Adrenal gland (tissue), 9 donors: ENCODE measurements at regions not wholly inside any gene's neighbourhood (a gene's known extent, or its start where the extent isn't known, plus 50 kb on each side); places are given as distances from the start of the nearest gene placed in this dataset.
"Not testable (repeated sequence)": the region's sequence is repeated elsewhere in the genome, so short reads cannot be mapped to it uniquely, and the experiment has no call there.

ENCODE experiments used
- DNase-seq, 7 donors: peaks; one replicate each; pipeline ENCODE4 v3.0.0-alpha.2; 2019 to 2020
- H3K27ac ChIP-seq, 5 donors: fragments of 200-600 bp; sonication (generic) in 4 of 5; 1 replicate in 3 of 5; 2 replicates in 2 of 5; pipeline versions ENCODE4 v1.5.1 to v1.8.0; 2016 to 2020; ENCODE audit warnings: mild to moderate bottlenecking in 1 of 5
- H3K27me3 ChIP-seq: fragments of 200-600 bp; 2 replicates; pipeline ENCODE4 v1.8.0; 2021
- H3K36me3 ChIP-seq, 2 donors: fragments of 200-600 bp; replicated peaks in 1 of 2; 1 replicate in 1 of 2; 2 replicates in 1 of 2; pipeline versions ENCODE4 v1.5.1 to v1.8.0; 2018 to 2022
- H3K4me1 ChIP-seq, 2 donors: fragments of 200-600 bp; replicated peaks in 1 of 2; 1 replicate in 1 of 2; 2 replicates in 1 of 2; pipeline versions ENCODE4 v1.5.1 to v1.8.0; 2018 to 2021
- H3K4me3 ChIP-seq, 4 donors: fragments of 200-600 bp; sonication (generic) in 3 of 4; one replicate each; pipeline ENCODE4 v1.5.1; 2016 to 2018
- H3K9me3 ChIP-seq, 3 donors: fragments of 200-600 bp; sonication (generic) in 1 of 3; replicated peaks in 1 of 3; 1 replicate in 2 of 3; 2 replicates in 1 of 3; pipeline versions ENCODE4 v1.5.1 to v1.8.0; 2016 to 2021
- POLR2A ChIP-seq, 2 donors: fragments of 450-650 bp; IDR thresholded peaks; one replicate each; pipeline ENCODE4 v1.6.1; 2017; ENCODE audit warnings: antibody characterized with exemption in 2 of 2, mild to moderate bottlenecking in 2 of 2, moderate library complexity in 1 of 2
- WGBS, 4 donors: extraction: QIAGEN DNeasy Blood & Tissue Kit in 2 of 4; methylation state at CpG; one replicate each; pipeline versions ENCODE4 v1.1.5 to v1.1.7; 2013 to 2017; 5-methylcytosine and 5-hydroxymethylcytosine counted together
- intact Hi-C, 2 donors: fragments of 100-400 bp; cut with DNase I; formaldehyde crosslinking; loops; one replicate each; pipeline versions ENCODE4 v1.14.1 to v1.15.0; 2022 to 2023
- TF ChIP-seq, protein P1 (sequence below), 6 experiments: fragments of 450-650 bp in 4 of 6; fragments of 200-600 bp in 2 of 6; sonication (generic) in 1 of 6; IDR thresholded peaks; 1 replicate in 5 of 6; 2 replicates in 1 of 6; pipeline versions ENCODE4 v1.5.1 to v1.8.0; 2016 to 2021; ENCODE audit warnings: antibody characterized with exemption in 6 of 6, mild to moderate bottlenecking in 2 of 6, moderate library complexity in 1 of 6
- donor health status: healthy with polysubstance abuse.
- donor health status: Bipolar disorder and iron deficiency.
- donor health status: DM: yes; HTN: yes; CAD: no.
- donor health status: DM: no; HTN: no; CAD: no.
- donor health status: DM: no; HTN: no; CAD: no.

DNA sequence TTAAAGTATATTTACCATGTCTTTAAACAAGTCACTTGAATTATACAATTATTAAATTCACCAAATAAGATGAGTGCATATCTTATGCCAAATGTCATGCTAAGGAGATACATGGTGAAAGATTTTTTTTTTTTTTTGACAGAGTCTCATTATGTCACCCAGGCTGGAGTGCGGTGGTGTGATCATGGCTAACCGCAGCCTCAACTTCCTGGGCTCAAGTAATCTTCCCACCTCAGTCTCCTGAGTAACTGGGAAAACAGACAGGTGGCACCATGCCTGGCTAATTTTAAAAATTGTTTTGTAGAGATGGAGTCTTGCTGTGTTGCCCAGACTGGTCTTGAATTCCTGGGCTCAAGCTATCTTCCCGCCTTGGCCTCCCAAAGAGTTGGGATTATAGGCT is 149.0 kb upstream of the GOT2 start:
- 72 to 82% (median 77%) methylated on average over 3 of the region's 3 CpGs for WGBS, 4 donors

DNA sequence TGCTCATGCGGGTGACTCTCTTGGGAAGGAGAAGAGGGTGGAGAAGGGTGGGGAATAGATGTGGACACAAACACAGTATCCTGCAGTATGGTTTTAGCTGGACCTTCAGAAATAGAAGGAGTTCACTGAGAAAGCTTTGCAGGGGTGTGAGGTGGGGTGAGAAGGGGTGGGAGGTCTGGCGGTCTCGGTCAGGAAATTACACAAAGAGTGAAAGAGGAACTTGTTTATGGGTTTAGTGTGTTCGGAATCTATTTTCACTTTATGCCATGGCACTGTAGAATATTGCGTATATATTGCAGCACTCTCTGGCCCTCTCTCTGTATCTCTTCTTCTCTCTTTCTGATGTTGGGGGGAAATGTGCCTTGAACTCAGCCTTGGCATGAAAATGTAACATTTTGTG is 148.2 kb upstream of the GOT2 start:
- Histone ChIP-seq H3K27me3 (no peaks in the 10 kb centered on the region), H3K27ac (no peak overlapping the region), H3K4me3 (no peak overlapping the region), H3K9me3 (no peaks in the 10 kb centered on the region), H3K36me3 (no peaks in the 10 kb centered on the region), H3K4me1 (no peaks in the 10 kb centered on the region)
- 66 to 72% (median 68%) methylated on average over 5 of the region's 5 CpGs for WGBS, 4 donors
- intact Hi-C loops: no loop called here
- peak in 1 of 7 donors; percentile 1 for DNase-seq
- no peak for TF ChIP-seq POLR2A (IDR thresholded peaks at IDR 0.05)
- TF ChIP-seq, protein P1, sequence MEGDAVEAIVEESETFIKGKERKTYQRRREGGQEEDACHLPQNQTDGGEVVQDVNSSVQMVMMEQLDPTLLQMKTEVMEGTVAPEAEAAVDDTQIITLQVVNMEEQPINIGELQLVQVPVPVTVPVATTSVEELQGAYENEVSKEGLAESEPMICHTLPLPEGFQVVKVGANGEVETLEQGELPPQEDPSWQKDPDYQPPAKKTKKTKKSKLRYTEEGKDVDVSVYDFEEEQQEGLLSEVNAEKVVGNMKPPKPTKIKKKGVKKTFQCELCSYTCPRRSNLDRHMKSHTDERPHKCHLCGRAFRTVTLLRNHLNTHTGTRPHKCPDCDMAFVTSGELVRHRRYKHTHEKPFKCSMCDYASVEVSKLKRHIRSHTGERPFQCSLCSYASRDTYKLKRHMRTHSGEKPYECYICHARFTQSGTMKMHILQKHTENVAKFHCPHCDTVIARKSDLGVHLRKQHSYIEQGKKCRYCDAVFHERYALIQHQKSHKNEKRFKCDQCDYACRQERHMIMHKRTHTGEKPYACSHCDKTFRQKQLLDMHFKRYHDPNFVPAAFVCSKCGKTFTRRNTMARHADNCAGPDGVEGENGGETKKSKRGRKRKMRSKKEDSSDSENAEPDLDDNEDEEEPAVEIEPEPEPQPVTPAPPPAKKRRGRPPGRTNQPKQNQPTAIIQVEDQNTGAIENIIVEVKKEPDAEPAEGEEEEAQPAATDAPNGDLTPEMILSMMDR (IDR thresholded peaks at IDR 0.05): no peak

More for the DNA sequence above, 149.0 kb upstream of the GOT2 start:
- Histone ChIP-seq H3K27ac (no peak overlapping the region), H3K27me3 (no peaks in the 10 kb centered on the region), H3K4me3 (no peak overlapping the region), H3K36me3 (no peaks in the 10 kb centered on the region), H3K9me3 (no peaks in the 10 kb centered on the region), H3K4me1 (no peaks in the 10 kb centered on the region)
- TF ChIP-seq, protein P1 (IDR thresholded peaks at IDR 0.05): no peak
- TF ChIP-seq POLR2A (IDR thresholded peaks at IDR 0.05): no peak
- intact Hi-C loops: no loop called here
- DNase-seq: no peak

DNA sequence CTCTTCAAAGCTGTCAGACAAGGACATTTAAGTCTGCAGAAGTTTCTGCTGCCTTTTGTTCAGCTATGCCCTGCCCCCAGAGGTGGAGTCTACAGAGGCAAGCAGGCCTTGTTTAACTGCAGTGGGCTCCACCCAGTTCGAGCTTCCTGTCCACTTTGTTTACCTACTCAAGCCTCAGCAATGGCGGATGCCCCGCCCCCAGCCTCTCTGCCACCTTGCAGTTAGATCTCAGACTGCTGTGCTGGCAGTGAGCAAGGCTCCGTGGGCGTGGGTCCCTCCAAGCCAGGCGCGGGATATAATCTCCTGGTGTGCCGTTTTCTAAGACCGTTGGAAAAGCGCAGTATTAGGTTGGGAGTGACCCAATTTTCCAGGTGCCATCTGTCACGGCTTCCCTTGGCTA is 144.5 kb upstream of the GOT2 start:
- H3K4me1 ChIP-seq, H3K36me3 ChIP-seq, DNase-seq, H3K4me3 ChIP-seq, H3K27ac ChIP-seq, H3K9me3 ChIP-seq, intact Hi-C loops, H3K27me3 ChIP-seq: not testable (repeated sequence)
- 84 to 88% (median 86%) methylated on average over 11 of the region's 11 CpGs for WGBS, 4 donors

DNA sequence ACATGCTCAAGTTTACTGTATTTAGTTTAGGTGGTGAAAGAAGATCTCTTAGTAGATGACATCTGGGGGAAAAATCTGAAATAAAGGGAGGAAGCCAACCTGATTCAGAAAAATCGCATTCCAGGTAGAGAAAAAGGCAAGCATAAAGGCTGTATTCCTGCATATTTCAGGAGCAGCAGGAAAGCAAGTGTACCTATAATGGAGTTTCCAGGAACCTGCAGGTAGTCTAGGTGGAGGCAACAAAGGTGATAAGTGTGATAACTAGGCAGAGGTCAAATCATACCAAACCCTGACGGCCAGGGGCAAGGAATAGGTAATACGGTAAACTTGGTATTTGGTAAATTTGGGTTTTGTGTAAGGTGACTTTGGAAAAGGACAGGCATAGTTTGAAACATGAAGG is 132.8 kb upstream of the GOT2 start:
- Histone ChIP-seq H3K27ac (no peak overlapping the region), H3K4me3 (no peak overlapping the region), H3K9me3 (no peaks in the 10 kb centered on the region), H3K4me1 (no peaks in the 10 kb centered on the region), H3K36me3 (no peaks in the 10 kb centered on the region), H3K27me3 (no peaks in the 10 kb centered on the region)
- 66 to 74% (median 69%) methylated on average over 3 of the region's 3 CpGs for WGBS, 4 donors
- TF ChIP-seq POLR2A (IDR thresholded peaks at IDR 0.05): no peak
- TF ChIP-seq, protein P1 (IDR thresholded peaks at IDR 0.05): no peak
- intact Hi-C loops: no loop called here
- DNase-seq: no peak

DNA sequence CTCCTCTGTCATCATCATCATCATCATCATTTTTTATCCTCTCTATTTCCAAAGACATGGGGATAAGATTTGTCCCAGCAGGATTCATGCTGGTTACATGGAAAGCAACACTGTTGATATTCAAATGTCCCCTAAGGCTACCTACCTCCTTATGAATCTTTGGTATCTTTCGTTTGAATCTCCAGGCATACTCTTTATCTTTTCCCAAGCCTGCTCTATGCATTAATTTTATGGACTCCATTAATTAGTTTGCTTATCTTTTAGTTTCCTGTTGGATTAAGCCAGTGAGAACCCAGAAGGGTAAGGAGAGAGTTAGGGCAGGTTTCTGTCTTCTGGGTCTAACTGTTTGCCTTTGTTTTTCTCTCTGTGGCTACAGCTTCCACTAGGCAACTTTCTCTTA is 129.6 kb upstream of the GOT2 start:
- Histone ChIP-seq H3K27me3 (no peaks in the 10 kb centered on the region), H3K36me3 (no peaks in the 10 kb centered on the region), H3K4me1 (no peaks in the 10 kb centered on the region), H3K9me3 (no peaks in the 10 kb centered on the region), H3K4me3 (no peak overlapping the region), H3K27ac (no peak overlapping the region)
- no peak for DNase-seq
- TF ChIP-seq POLR2A (IDR thresholded peaks at IDR 0.05): no peak
- TF ChIP-seq, protein P1 (IDR thresholded peaks at IDR 0.05): no peak
- 46 to 71% (median 50%) methylated on average over 1 of the region's 1 CpG for whole genome bisulfite sequencing, 4 donors
- intact Hi-C loops: no loop called here
